HCT116 (cell line): ENCODE measurements at regions not wholly inside any gene's neighbourhood (a gene's known extent, or its start where the extent isn't known, plus 50 kb on each side); places are given as distances from the start of the nearest gene placed in this dataset.

ENCODE experiments used
- ATAC-seq: fragments of 200-7000 bp; cut with Tn5 transposase; 2 replicates; pipeline ENCODE4 v1.9.1; 2020; ENCODE audit warnings: mild to moderate bottlenecking, moderate library complexity
- BruUV-seq: library from RNA; stranded (reverse); fragments of 400-500 nt; replicated peaks from 2 replicates; lab custom pipeline; 2021; lab: Mats Ljungman, UMichigan
- CTCF ChIA-PET: fragments of 300-600 bp; sonication (Branson Sonifier 250); formaldehyde crosslinking; loops from one replicate; lab custom pipeline; 2021; ENCODE audit warnings: antibody characterized with exemption; lab: Charles Lee
- POLR2A ChIA-PET: fragments of 300-600, 350-600 bp; sonication (Branson Sonifier 250); formaldehyde crosslinking; loops from one replicate; lab custom pipeline; 2021; ENCODE audit warnings: antibody characterized with exemption; lab: Charles Lee
- RAD21 ChIA-PET, 2 experiments: fragments of 300-600 bp; sonication (Branson Sonifier 250); formaldehyde crosslinking; loops; one replicate each; lab custom pipeline; 2023; ENCODE audit warnings: low total read pairs in 2 of 2; ENCODE audit not compliant: uncharacterized antibody in 2 of 2, unreplicated experiment in 2 of 2, low non-redundant PET in 1 of 2; lab: Charles Lee
- DNase-seq: peaks from one replicate; pipeline ENCODE4 v3.0.0-alpha.2; 2010; ENCODE audit warnings: low read depth, low spot score
- H2AFZ ChIP-seq: fragments of 200-600 bp; shearing (Covaris generic), sonication (generic); 2 replicates; pipeline ENCODE4 v1.6.1; 2017; ENCODE audit warnings: low read depth, mixed run types, mixed read lengths, antibody characterized with exemption, low read length; ENCODE audit not compliant: poor library complexity, severe bottlenecking
- H3K27ac ChIP-seq: 2 replicates; pipeline ENCODE4 v1.5.1; 2012; ENCODE audit warnings: low read depth, low read length
- H3K27me3 ChIP-seq: fragments of 200-600 bp; sonication (generic); 2 replicates; pipeline ENCODE4 v1.6.1; 2016; ENCODE audit warnings: mixed run types, low read length, mixed read lengths; ENCODE audit not compliant: insufficient read depth
- H3K36me3 ChIP-seq, 2 experiments: fragments of 200-500 bp in 1 of 2; fragments of 200-600 bp in 1 of 2; sonication (Bioruptor generic) in 1 of 2; sonication (generic) in 1 of 2; 2 replicates each; pipeline versions ENCODE4 v1.5.1 to v1.6.1; 2014 to 2016; ENCODE audit warnings: low read length in 2 of 2, inconsistent platforms in 1 of 2, mixed read lengths in 1 of 2, mixed run types in 1 of 2; ENCODE audit not compliant: insufficient read depth in 2 of 2, control insufficient read depth in 1 of 2
- H3K4me1 ChIP-seq, 2 experiments: fragments of 200-600 bp in 1 of 2; sonication (generic) in 1 of 2; 2 replicates each; pipeline versions ENCODE4 v1.5.1 to v1.6.1; 2012 to 2017; ENCODE audit warnings: low read length in 2 of 2, inconsistent platforms in 1 of 2, mild to moderate bottlenecking in 1 of 2, mixed read lengths in 1 of 2, mixed run types in 1 of 2, moderate library complexity in 1 of 2; ENCODE audit not compliant: insufficient read depth in 2 of 2, control insufficient read depth in 1 of 2
- H3K4me2 ChIP-seq: fragments of 200-600 bp; sonication (generic); 2 replicates; pipeline ENCODE4 v1.6.1; 2017; ENCODE audit warnings: mixed run types, low read length, mixed read lengths
- H3K4me3 ChIP-seq, 2 experiments: fragments of 200-600 bp in 1 of 2; sonication (generic) in 1 of 2; replicated peaks in 1 of 2; 2 replicates each; pipeline ENCODE4 v1.5.1; 2011 to 2016; ENCODE audit warnings: low read length in 2 of 2, control low read depth in 1 of 2, low read depth in 1 of 2, mild to moderate bottlenecking in 1 of 2, mixed read lengths in 1 of 2, mixed run types in 1 of 2
- H3K79me2 ChIP-seq: fragments of 200-600 bp; sonication (generic); 2 replicates; pipeline ENCODE4 v1.6.1; 2017; ENCODE audit warnings: mild to moderate bottlenecking, mixed run types, low read length, moderate library complexity, mixed read lengths; ENCODE audit not compliant: insufficient read depth
- H3K9ac ChIP-seq: fragments of 200-600 bp; sonication (generic); 2 replicates; pipeline ENCODE4 v1.6.1; 2016; ENCODE audit warnings: low read length, mixed read lengths
- H3K9me2 ChIP-seq: fragments of 200-600 bp; sonication (generic), shearing (Covaris generic); 2 replicates; pipeline ENCODE4 v1.6.1; 2017; ENCODE audit warnings: mixed run types, mild to moderate bottlenecking, moderate library complexity; ENCODE audit not compliant: insufficient read depth
- H3K9me3 ChIP-seq, 2 experiments: fragments of 200-500 bp in 1 of 2; fragments of 200-600 bp in 1 of 2; sonication (Bioruptor generic) in 1 of 2; sonication (generic) in 1 of 2; 2 replicates each; pipeline ENCODE4 v1.6.1; 2014 to 2017; ENCODE audit warnings: low read length in 2 of 2, mixed read lengths in 2 of 2, inconsistent platforms in 1 of 2, low read depth in 1 of 2, mild to moderate bottlenecking in 1 of 2, mixed run types in 1 of 2, moderate library complexity in 1 of 2; ENCODE audit not compliant: control insufficient read depth in 1 of 2, insufficient read depth in 1 of 2
- H4K20me1 ChIP-seq: fragments of 200-600 bp; sonication (generic), shearing (Covaris generic); 2 replicates; pipeline ENCODE4 v1.6.1; 2017; ENCODE audit warnings: mixed run types, mild to moderate bottlenecking, moderate library complexity; ENCODE audit not compliant: insufficient read depth
- CBX3 ChIP-seq: IDR thresholded peaks from 2 replicates; pipeline ENCODE4 v1.6.1; 2012; ENCODE audit warnings: low read depth
- CEBPB ChIP-seq: IDR thresholded peaks from 2 replicates; pipeline ENCODE4 v1.6.1; 2012; ENCODE audit warnings: low read depth
- EGR1 ChIP-seq: IDR thresholded peaks from 2 replicates; pipeline ENCODE4 v1.6.1; 2012; ENCODE audit warnings: low read depth
- ELF1 ChIP-seq: IDR thresholded peaks from 2 replicates; pipeline ENCODE4 v1.6.1; 2012; ENCODE audit warnings: low read depth, borderline replicate concordance
- EZH2 ChIP-seq: fragments of 200-600 bp; sonication (generic); IDR thresholded peaks from 2 replicates; pipeline ENCODE4 v1.6.1; 2017; ENCODE audit warnings: antibody characterized with exemption, mixed run types
- EZH2phosphoT487 ChIP-seq: fragments of 200-600 bp; IDR thresholded peaks from 2 replicates; pipeline ENCODE4 v1.6.1; 2018; ENCODE audit warnings: antibody characterized with exemption, borderline replicate concordance
- FOSL1 ChIP-seq: IDR thresholded peaks from 2 replicates; pipeline ENCODE4 v1.6.1; 2012; ENCODE audit warnings: low read depth
- JUND ChIP-seq: IDR thresholded peaks from 2 replicates; pipeline ENCODE4 v1.6.1; 2012
- RAD21 ChIP-seq: IDR thresholded peaks from 2 replicates; pipeline ENCODE4 v1.6.1; 2012; ENCODE audit warnings: low read depth, mild to moderate bottlenecking
- SP1 ChIP-seq: IDR thresholded peaks from 2 replicates; pipeline ENCODE4 v1.6.1; 2012; ENCODE audit warnings: low read depth
- SRF ChIP-seq: IDR thresholded peaks from 2 replicates; pipeline ENCODE4 v1.6.1; 2012; ENCODE audit warnings: low read depth
- TCF7L2 ChIP-seq: IDR thresholded peaks from 2 replicates; pipeline ENCODE4 v1.7.0; 2011; ENCODE audit warnings: borderline replicate concordance, inconsistent platforms; ENCODE audit not compliant: insufficient read depth, insufficient read length; ENCODE audit errors: extremely low read depth
- YY1 ChIP-seq: IDR thresholded peaks from 2 replicates; pipeline ENCODE4 v1.6.1; 2011; ENCODE audit warnings: low read length, low read depth, moderate library complexity, mild to moderate bottlenecking; ENCODE audit not compliant: insufficient replicate concordance; ENCODE audit errors: extremely low read depth
- ZBTB33 ChIP-seq: IDR thresholded peaks from 2 replicates; pipeline ENCODE4 v1.6.1; 2011; ENCODE audit warnings: mild to moderate bottlenecking, low read length, moderate library complexity; ENCODE audit not compliant: insufficient replicate concordance; ENCODE audit errors: extremely low read depth
- ZFX ChIP-seq: fragments of 450-650 bp; IDR thresholded peaks from 2 replicates; pipeline ENCODE4 v1.6.1; 2017
- intact Hi-C: fragments of 100-400 bp; cut with micrococcal nuclease; formaldehyde crosslinking; loops from 2 replicates; pipeline ENCODE4 v1.10.0; 2022

DNA sequence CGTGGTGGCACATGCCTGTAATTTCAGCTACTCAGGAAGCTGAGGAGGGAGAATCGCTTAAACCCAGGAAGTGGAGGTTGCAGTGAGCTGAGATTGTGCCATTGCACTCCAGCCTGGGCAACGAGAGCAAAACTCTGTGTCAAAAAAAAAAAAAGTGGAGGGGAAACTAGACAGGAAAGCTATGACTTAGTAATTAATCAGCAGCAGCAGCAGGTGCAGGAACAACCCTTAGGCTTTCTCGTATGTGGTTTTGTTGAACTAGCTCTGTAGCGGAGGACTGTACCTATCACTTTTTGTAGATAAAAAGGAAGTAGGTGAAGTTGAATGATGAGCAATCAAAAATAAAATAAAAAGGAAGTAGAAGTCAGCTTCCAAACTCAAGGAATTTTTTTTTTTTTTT is 76.9 kb upstream of the KMT2C start:
- intact Hi-C loops, result no loop called here
- no TSS peak for BruUV-seq
- ChIA-PET RAD21 (no interaction called here), CTCF (no interaction called here), POLR2A (no interaction called here)
- TF ChIP-seq CEBPB (no peak), YY1 (no peak), EZH2phosphoT487 (no peak), EZH2 (no peak), JUND (no peak), RAD21 (no peak), ZFX (no peak), EGR1 (no peak), FOSL1 (no peak), SP1 (no peak), TCF7L2 (no peak), ELF1 (no peak), CBX3 (no peak), SRF (no peak), ZBTB33 (no peak)
- no peaks in the 10 kb centered on the region for H3K36me3 ChIP-seq
- no peaks in the 10 kb centered on the region for H3K9me3 ChIP-seq
- H3K27me3 ChIP-seq, result no peaks in the 10 kb centered on the region
- no peak overlapping the region for H2AFZ ChIP-seq
- H3K9ac ChIP-seq, result no peak overlapping the region
- no peaks in the 10 kb centered on the region for H3K4me1 ChIP-seq
- no peak overlapping the region for H3K4me3 ChIP-seq
- DNase-seq, result no peak
- no peaks in the 10 kb centered on the region for H4K20me1 ChIP-seq
- ATAC-seq, result no peak
- H3K27ac ChIP-seq, result no peak overlapping the region
- no peaks in the 10 kb centered on the region for H3K9me2 ChIP-seq
- H3K79me2 ChIP-seq, result no peaks in the 10 kb centered on the region
- H3K4me2 ChIP-seq, result no peak overlapping the region
